HepG2 (cell line): ENCODE measurements at regions not wholly inside any gene's neighbourhood (a gene's known extent, or its start where the extent isn't known, plus 50 kb on each side); places are given as distances from the start of the nearest gene placed in this dataset.

ENCODE experiments used
- CHCHD3 ChIP-seq: sonication (generic); formaldehyde crosslinking; IDR thresholded peaks from 2 replicates; pipeline ENCODE4 v1.8.0; 2022; ENCODE audit warnings: mild to moderate bottlenecking, missing genetic modification reagents, moderate library complexity
- ESRRA ChIP-seq: sonication (generic); formaldehyde crosslinking; IDR thresholded peaks from 2 replicates; pipeline ENCODE4 v1.5.1; 2020; ENCODE audit warnings: mild to moderate bottlenecking, low read depth, missing genetic modification reagents
- NFIC ChIP-seq: IDR thresholded peaks from 2 replicates; pipeline ENCODE4 v1.6.1; 2012; ENCODE audit warnings: mild to moderate bottlenecking, low read length, inconsistent platforms
- TOE1 ChIP-seq: sonication (generic); formaldehyde crosslinking; IDR thresholded peaks from 2 replicates; pipeline ENCODE4 v1.4.0; 2020; ENCODE audit warnings: mild to moderate bottlenecking, missing genetic modification reagents
- ZNF766 ChIP-seq: sonication (generic); formaldehyde crosslinking; IDR thresholded peaks from 2 replicates; pipeline ENCODE4 v1.5.0; 2020; ENCODE audit warnings: missing genetic modification reagents, borderline replicate concordance
- TF ChIP-seq, protein P1 (sequence below): sonication (generic); formaldehyde crosslinking; IDR thresholded peaks from 2 replicates; pipeline ENCODE4 v1.9.0; 2022; ENCODE audit warnings: missing genetic modification reagents, mild to moderate bottlenecking, borderline replicate concordance

GRCh38 chr9:91034521-91034920 is 232.9 kb downstream of the SYK start:
- TF ChIP-seq, protein P1, sequence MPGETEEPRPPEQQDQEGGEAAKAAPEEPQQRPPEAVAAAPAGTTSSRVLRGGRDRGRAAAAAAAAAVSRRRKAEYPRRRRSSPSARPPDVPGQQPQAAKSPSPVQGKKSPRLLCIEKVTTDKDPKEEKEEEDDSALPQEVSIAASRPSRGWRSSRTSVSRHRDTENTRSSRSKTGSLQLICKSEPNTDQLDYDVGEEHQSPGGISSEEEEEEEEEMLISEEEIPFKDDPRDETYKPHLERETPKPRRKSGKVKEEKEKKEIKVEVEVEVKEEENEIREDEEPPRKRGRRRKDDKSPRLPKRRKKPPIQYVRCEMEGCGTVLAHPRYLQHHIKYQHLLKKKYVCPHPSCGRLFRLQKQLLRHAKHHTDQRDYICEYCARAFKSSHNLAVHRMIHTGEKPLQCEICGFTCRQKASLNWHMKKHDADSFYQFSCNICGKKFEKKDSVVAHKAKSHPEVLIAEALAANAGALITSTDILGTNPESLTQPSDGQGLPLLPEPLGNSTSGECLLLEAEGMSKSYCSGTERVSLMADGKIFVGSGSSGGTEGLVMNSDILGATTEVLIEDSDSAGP (CRISPR knock-in tag), result no peak
- TF ChIP-seq NFIC, result no peak
- no peak for TF ChIP-seq ESRRA (CRISPR knock-in tag)
- no peak for TF ChIP-seq CHCHD3 (CRISPR knock-in tag)
- no peak for TF ChIP-seq TOE1
- no peak for TF ChIP-seq ZNF766 (CRISPR knock-in tag)
